Keratinocyte (primary cell): ENCODE measurements at regions not wholly inside any gene's neighbourhood (a gene's known extent, or its start where the extent isn't known, plus 50 kb on each side); places are given as distances from the start of the nearest gene placed in this dataset.

Experiments used
- DNase-seq: peaks from one replicate; pipeline ENCODE4 v3.0.0-alpha.2; 2011; ENCODE audit warnings: low read depth, missing footprints, low spot score
- FAIRE-seq: peaks from 2 replicates; lab custom pipeline; 2011; peaks lifted over from hg19 to GRCh38; lab: Jason Lieb, UNC
- H2AFZ ChIP-seq: 2 replicates; pipeline ENCODE4 v1.6.0; 2012; ENCODE audit warnings: low read length, control low read depth, inconsistent platforms; ENCODE audit not compliant: control insufficient read depth
- H3K27ac ChIP-seq: 2 replicates; pipeline ENCODE4 v1.5.1; 2011; ENCODE audit warnings: low read length; ENCODE audit not compliant: control insufficient read depth, insufficient read depth
- H3K27me3 ChIP-seq: 3 replicates; pipeline ENCODE4 v1.6.0; 2011; ENCODE audit warnings: low read length; ENCODE audit not compliant: control insufficient read depth, insufficient read depth; ENCODE audit errors: extremely low read depth
- H3K36me3 ChIP-seq, 2 experiments: 2 replicates in 1 of 2; 3 replicates in 1 of 2; pipeline ENCODE4 v1.5.1; 2011; ENCODE audit warnings: low read length in 2 of 2, mild to moderate bottlenecking in 1 of 2; ENCODE audit not compliant: control insufficient read depth in 2 of 2, insufficient read depth in 2 of 2; ENCODE audit errors: extremely low read depth in 1 of 2
- H3K4me1 ChIP-seq: 3 replicates; pipeline ENCODE4 v1.5.1; 2011; ENCODE audit warnings: low read length; ENCODE audit not compliant: control insufficient read depth, insufficient read depth; ENCODE audit errors: extremely low read depth
- H3K4me2 ChIP-seq: 3 replicates; pipeline ENCODE4 v1.6.0; 2011; ENCODE audit warnings: low read depth, low read length; ENCODE audit not compliant: control insufficient read depth, insufficient read depth; ENCODE audit errors: extremely low read depth
- H3K4me3 ChIP-seq, 3 experiments: fragments of 200-600 bp in 1 of 3; sonication (generic) in 1 of 3; 2 replicates in 2 of 3; 3 replicates in 1 of 3; pipeline ENCODE4 v1.5.1; 2011 to 2016; ENCODE audit warnings: low read length in 3 of 3, mild to moderate bottlenecking in 3 of 3, control low read depth in 2 of 3, inconsistent platforms in 1 of 3, low read depth in 1 of 3, mixed read lengths in 1 of 3, mixed run types in 1 of 3, moderate library complexity in 1 of 3; ENCODE audit not compliant: control insufficient read depth in 2 of 3, insufficient read depth in 2 of 3; ENCODE audit errors: extremely low read depth in 1 of 3
- H3K79me2 ChIP-seq: 2 replicates; pipeline ENCODE4 v1.6.0; 2012; ENCODE audit warnings: low read length; ENCODE audit not compliant: control insufficient read depth, insufficient read depth
- H3K9ac ChIP-seq: 3 replicates; pipeline ENCODE4 v1.6.0; 2011; ENCODE audit warnings: low read length; ENCODE audit not compliant: control insufficient read depth, insufficient read depth; ENCODE audit errors: extremely low read depth
- H3K9me1 ChIP-seq: 3 replicates; pipeline ENCODE4 v1.6.0; 2011; ENCODE audit warnings: low read length; ENCODE audit not compliant: control insufficient read depth, insufficient read depth; ENCODE audit errors: extremely low read depth
- H3K9me3 ChIP-seq: 2 replicates; pipeline ENCODE4 v1.5.1; 2012; ENCODE audit warnings: low read depth, low read length; ENCODE audit not compliant: control insufficient read depth
- H4K20me1 ChIP-seq: 3 replicates; pipeline ENCODE4 v1.6.0; 2011; ENCODE audit warnings: low read length; ENCODE audit not compliant: control insufficient read depth, insufficient read depth; ENCODE audit errors: extremely low read depth
- EZH2 ChIP-seq: IDR thresholded peaks from one replicate; pipeline ENCODE4 v1.6.1; 2012; ENCODE audit warnings: inconsistent platforms, mild to moderate bottlenecking, low read length, moderate library complexity
- dilution Hi-C: fragments of 300-500 bp; cut with MboI; formaldehyde crosslinking; loops from one replicate; pipeline ENCODE4 v1.7.0; 2020; ENCODE audit warnings: low sequenced_read_pairs; ENCODE audit not compliant: extremely low pct_ligation_motif_present
- TF ChIP-seq, protein P1 (sequence below), 3 experiments: IDR thresholded peaks in 1 of 3; conservative IDR thresholded peaks in 1 of 3; optimal IDR thresholded peaks in 1 of 3; 2 replicates in 2 of 3; 3 replicates in 1 of 3; pipeline versions ENCODE3 to v1.5.1; 2011; ENCODE audit warnings: low read length in 3 of 3, mild to moderate bottlenecking in 3 of 3, moderate library complexity in 2 of 3, control low read depth in 1 of 3, inconsistent platforms in 1 of 3; ENCODE audit not compliant: insufficient read depth in 2 of 3; ENCODE audit errors: extremely low read depth in 1 of 3

DNA sequence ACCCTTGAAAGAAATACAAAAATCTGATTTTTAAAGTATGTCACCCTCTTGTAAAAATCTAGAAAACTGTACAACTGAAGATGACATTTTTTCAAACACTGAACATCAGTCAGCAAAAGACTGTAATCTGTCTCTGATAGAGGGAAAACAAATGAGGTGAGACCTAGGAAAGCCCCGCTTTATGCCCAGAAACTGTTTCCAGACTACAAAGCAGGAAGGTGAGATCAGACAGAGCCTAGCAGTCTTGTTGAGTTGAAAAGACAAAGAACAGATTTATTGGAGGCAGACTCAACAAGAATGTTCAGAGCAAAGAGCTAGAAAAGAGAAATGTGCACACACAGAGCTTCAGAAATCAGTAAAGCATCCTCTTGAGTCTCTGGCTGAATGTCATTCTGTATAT, 873.6 kb downstream of the LRFN5 start:
- H3K4me2 ChIP-seq, result no peak overlapping the region
- no peak overlapping the region for H3K4me3 ChIP-seq
- H3K27ac ChIP-seq, result no peak overlapping the region
- H2AFZ ChIP-seq, result peak overlapping the region; percentile 15
- H4K20me1 ChIP-seq, result no peaks in the 10 kb centered on the region
- H3K9me1 ChIP-seq, result no peaks in the 10 kb centered on the region
- no peak for TF ChIP-seq EZH2
- TF ChIP-seq, protein P1, sequence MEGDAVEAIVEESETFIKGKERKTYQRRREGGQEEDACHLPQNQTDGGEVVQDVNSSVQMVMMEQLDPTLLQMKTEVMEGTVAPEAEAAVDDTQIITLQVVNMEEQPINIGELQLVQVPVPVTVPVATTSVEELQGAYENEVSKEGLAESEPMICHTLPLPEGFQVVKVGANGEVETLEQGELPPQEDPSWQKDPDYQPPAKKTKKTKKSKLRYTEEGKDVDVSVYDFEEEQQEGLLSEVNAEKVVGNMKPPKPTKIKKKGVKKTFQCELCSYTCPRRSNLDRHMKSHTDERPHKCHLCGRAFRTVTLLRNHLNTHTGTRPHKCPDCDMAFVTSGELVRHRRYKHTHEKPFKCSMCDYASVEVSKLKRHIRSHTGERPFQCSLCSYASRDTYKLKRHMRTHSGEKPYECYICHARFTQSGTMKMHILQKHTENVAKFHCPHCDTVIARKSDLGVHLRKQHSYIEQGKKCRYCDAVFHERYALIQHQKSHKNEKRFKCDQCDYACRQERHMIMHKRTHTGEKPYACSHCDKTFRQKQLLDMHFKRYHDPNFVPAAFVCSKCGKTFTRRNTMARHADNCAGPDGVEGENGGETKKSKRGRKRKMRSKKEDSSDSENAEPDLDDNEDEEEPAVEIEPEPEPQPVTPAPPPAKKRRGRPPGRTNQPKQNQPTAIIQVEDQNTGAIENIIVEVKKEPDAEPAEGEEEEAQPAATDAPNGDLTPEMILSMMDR (optimal IDR thresholded peaks at IDR 0.05 in 1 of 3, IDR thresholded peaks at IDR 0.05 in 1 of 3, conservative IDR thresholded peaks at IDR 0.05 in 1 of 3; ENCODE audit: extremely low read depth in 1 of 3, insufficient read depth in 2 of 3, low read length in 3 of 3), result no peak
- DNase-seq (no peak), FAIRE-seq (no peak)
- H3K27me3 ChIP-seq, result no peaks in the 10 kb centered on the region
- no peaks in the 10 kb centered on the region for H3K4me1 ChIP-seq
- H3K36me3 ChIP-seq, result no peaks in the 10 kb centered on the region
- dilution Hi-C loops, result no loop called here
- H3K9me3 ChIP-seq, result no peaks in the 10 kb centered on the region
- H3K9ac ChIP-seq, result no peak overlapping the region
- no peaks in the 10 kb centered on the region for H3K79me2 ChIP-seq

- Histone ChIP-seq H2AFZ (no peak overlapping the region), H3K9ac (no peak overlapping the region), H3K79me2 (no peaks in the 10 kb centered on the region), H3K9me3 (no peaks in the 10 kb centered on the region), H3K4me1 (no peaks in the 10 kb centered on the region), H3K27me3 (no peaks in the 10 kb centered on the region), H3K27ac (no peak overlapping the region), H3K9me1 (no peaks in the 10 kb centered on the region), H4K20me1 (no peaks in the 10 kb centered on the region), H3K4me2 (no peak overlapping the region), H3K4me3 (no peak overlapping the region), H3K36me3 (no peaks in the 10 kb centered on the region)
- dilution Hi-C loops, result no loop called here
- FAIRE-seq (no peak), DNase-seq (no peak)
- no peak for TF ChIP-seq EZH2
- TF ChIP-seq, protein P1 (optimal IDR thresholded peaks at IDR 0.05 in 1 of 3, IDR thresholded peaks at IDR 0.05 in 1 of 3, conservative IDR thresholded peaks at IDR 0.05 in 1 of 3; ENCODE audit: extremely low read depth in 1 of 3, insufficient read depth in 2 of 3, low read length in 3 of 3), result no peak
Observed at GRCh38 chr14:42475289-42475688, 868.6 kb downstream of the LRFN5 start.
